ACHN (cell line): ENCODE measurements at regions not wholly inside any gene's neighbourhood (a gene's known extent, or its start where the extent isn't known, plus 50 kb on each side); places are given as distances from the start of the nearest gene placed in this dataset.

Source experiments
- DNase-seq: peaks from one replicate; pipeline ENCODE4 v3.0.0-alpha.2; 2015
- in situ Hi-C: cut with HindIII; loops from 2 replicates; pipeline ENCODE4 v1.10.0; 2017; ENCODE audit warnings: low sequenced_read_pairs, low pct_ligation_motif_present, low pct_unique_long_range_greater_than_20kb

GRCh38 chr13:65864039-65864438, 1366.1 kb downstream of the PCDH9 start:
- in situ Hi-C loops = no loop called here
- no peak for DNase-seq

GRCh38 chr13:65860306-65860705, 1369.8 kb downstream of the PCDH9 start:
- in situ Hi-C loops = no loop called here
- DNase-seq = no peak

GRCh38 chr13:65857942-65858565, 1372.1 kb downstream of the PCDH9 start:
- in situ Hi-C loops = no loop called here
- no peak for DNase-seq

GRCh38 chr13:65856431-65856830, 1373.7 kb downstream of the PCDH9 start:
- no peak for DNase-seq
- in situ Hi-C loops = no loop called here

GRCh38 chr13:65855242-65855805, 1374.8 kb downstream of the PCDH9 start:
- in situ Hi-C loops = no loop called here
- no peak for DNase-seq

GRCh38 chr13:65854431-65854830, 1375.7 kb downstream of the PCDH9 start:
- in situ Hi-C loops = no loop called here

GRCh38 chr13:65844266-65844841, 1385.8 kb downstream of the PCDH9 start:
- DNase-seq = no peak
- in situ Hi-C loops = no loop called here

More at GRCh38 chr13:65854431-65854830, 1375.7 kb downstream of the PCDH9 start:
- no peak for DNase-seq

GRCh38 chr13:65843314-65843731, 1386.8 kb downstream of the PCDH9 start:
- in situ Hi-C loops = no loop called here
- no peak for DNase-seq

- DNase-seq = no peak
- in situ Hi-C loops = no loop called here
These were observed 1389.0 kb downstream of the PCDH9 start for GRCh38 chr13:65841156-65841555.

- DNase-seq = no peak
- in situ Hi-C loops = no loop called here
These were observed 1394.1 kb downstream of the PCDH9 start for GRCh38 chr13:65836066-65836465.

GRCh38 chr13:65834897-65835296, 1395.2 kb downstream of the PCDH9 start:
- in situ Hi-C loops = no loop called here
- no peak for DNase-seq

- DNase-seq = no peak
- in situ Hi-C loops = no loop called here
These were observed 1399.5 kb downstream of the PCDH9 start for GRCh38 chr13:65830411-65831205.

GRCh38 chr13:65829241-65830008, 1400.7 kb downstream of the PCDH9 start:
- DNase-seq = no peak
- in situ Hi-C loops = no loop called here

- in situ Hi-C loops = no loop called here
These were observed 1403.5 kb downstream of the PCDH9 start for GRCh38 chr13:65826657-65827056.

GRCh38 chr13:65825039-65825438, 1405.1 kb downstream of the PCDH9 start:
- DNase-seq = no peak
- in situ Hi-C loops = no loop called here

More at GRCh38 chr13:65826657-65827056, 1403.5 kb downstream of the PCDH9 start:
- no peak for DNase-seq

- in situ Hi-C loops = no loop called here
- DNase-seq = peak; percentile 54
These were observed 1422.1 kb downstream of the PCDH9 start for GRCh38 chr13:65808061-65808460.

GRCh38 chr13:65803530-65804392, 1426.4 kb downstream of the PCDH9 start:
- no peak for DNase-seq
- in situ Hi-C loops = no loop called here

GRCh38 chr13:65789815-65790214, 1440.3 kb downstream of the PCDH9 start:
- DNase-seq = peak; percentile 3
- in situ Hi-C loops = no loop called here
